Caco-2 (cell line): ENCODE measurements at regions not wholly inside any gene's neighbourhood (a gene's known extent, or its start where the extent isn't known, plus 50 kb on each side); places are given as distances from the start of the nearest gene placed in this dataset.

ENCODE experiments used
- BruUV-seq: library from RNA; stranded (reverse); fragments of 400-500 nt; replicated peaks from 2 replicates; lab custom pipeline; 2021; lab: Mats Ljungman, UMichigan
- CTCF ChIA-PET: fragments of 300-600 bp; sonication (Branson Sonifier 250); formaldehyde crosslinking; loops from one replicate; lab custom pipeline; 2022; ENCODE audit warnings: antibody characterized with exemption; lab: Charles Lee
- POLR2A ChIA-PET: fragments of 300-600 bp; sonication (Branson Sonifier 250); formaldehyde crosslinking; loops from one replicate; lab custom pipeline; 2022; ENCODE audit warnings: antibody characterized with exemption; lab: Charles Lee
- DNase-seq, 2 experiments: peaks; one replicate each; pipeline versions ENCODE4 v3.0.0 to v3.0.0-alpha.2; 2020 to 2022
- H3K27me3 ChIP-seq: replicated peaks from 2 replicates; pipeline ENCODE4 v1.6.0; 2011; ENCODE audit warnings: low read length; ENCODE audit not compliant: control insufficient read depth, insufficient read depth
- H3K36me3 ChIP-seq: 2 replicates; pipeline ENCODE4 v1.5.1; 2011; ENCODE audit warnings: low read length; ENCODE audit not compliant: control insufficient read depth, insufficient read depth
- H3K4me1 ChIP-seq: fragments of 250-450 bp; sonication (Bioruptor Pico); 2 replicates; pipeline ENCODE4 v1.5.1; 2020; ENCODE audit warnings: mild to moderate bottlenecking
- H3K4me3 ChIP-seq: 2 replicates; pipeline ENCODE4 v1.5.1; 2011; ENCODE audit warnings: low read depth, mild to moderate bottlenecking, control low read depth, low read length
- H3K9me3 ChIP-seq: fragments of 250-450 bp; sonication (Bioruptor Pico); 2 replicates; pipeline ENCODE4 v1.5.1; 2020; ENCODE audit warnings: mild to moderate bottlenecking, moderate library complexity
- H3K27ac Mint-ChIP-seq: one replicate; pipeline ENCODE4 v1.8.0; 2022; ENCODE audit warnings: mixed read lengths; ENCODE audit not compliant: unreplicated experiment
- H3K27me3 Mint-ChIP-seq: one replicate; pipeline ENCODE4 v1.8.0; 2022; ENCODE audit warnings: mixed read lengths; ENCODE audit not compliant: insufficient read depth, unreplicated experiment
- H3K36me3 Mint-ChIP-seq: one replicate; pipeline ENCODE4 v1.8.0; 2022; ENCODE audit warnings: mild to moderate bottlenecking, mixed read lengths; ENCODE audit not compliant: insufficient read depth, unreplicated experiment
- H3K4me1 Mint-ChIP-seq: one replicate; pipeline ENCODE4 v1.8.0; 2022; ENCODE audit warnings: low read depth, mixed read lengths; ENCODE audit not compliant: unreplicated experiment
- H3K4me3 Mint-ChIP-seq: one replicate; pipeline ENCODE4 v1.8.0; 2022; ENCODE audit warnings: mild to moderate bottlenecking, moderate library complexity, mixed read lengths; ENCODE audit not compliant: unreplicated experiment
- H3K9me3 Mint-ChIP-seq: one replicate; pipeline ENCODE4 v1.8.0; 2022; ENCODE audit warnings: mixed read lengths; ENCODE audit not compliant: unreplicated experiment
- CTCF ChIP-seq, 2 experiments: fragments of 200-600 bp in 1 of 2; IDR thresholded peaks; 1 replicate in 1 of 2; 2 replicates in 1 of 2; pipeline versions ENCODE4 v1.5.1 to v1.8.0; 2011 to 2022; ENCODE audit warnings: antibody characterized with exemption in 1 of 2, control low read depth in 1 of 2, inconsistent platforms in 1 of 2, low read depth in 1 of 2, low read length in 1 of 2, mild to moderate bottlenecking in 1 of 2, moderate library complexity in 1 of 2; ENCODE audit not compliant: insufficient read depth in 1 of 2, severe bottlenecking in 1 of 2, unreplicated experiment in 1 of 2
- intact Hi-C: fragments of 100-400 bp; cut with micrococcal nuclease; formaldehyde crosslinking; loops from one replicate; pipeline ENCODE4 v1.10.0; 2022; ENCODE audit not compliant: unreplicated experiment

- Mint-ChIP-seq H3K27ac (no peak overlapping the region), H3K27me3 (peaks cover 8% of the 10 kb centered on the region), H3K36me3 (no peaks in the 10 kb centered on the region), H3K4me3 (no peak overlapping the region), H3K4me1 (no peaks in the 10 kb centered on the region), H3K9me3 (no peaks in the 10 kb centered on the region)
- Histone ChIP-seq H3K27me3 (no peaks in the 10 kb centered on the region), H3K4me3 (no peak overlapping the region), H3K4me1 (no peaks in the 10 kb centered on the region), H3K36me3 (no peaks in the 10 kb centered on the region), H3K9me3 (no peaks in the 10 kb centered on the region)
- no peak for DNase-seq
- POLR2A ChIA-PET, result no interaction called here
- intact Hi-C loops, result no loop called here
- no TSS peak for BruUV-seq
- CTCF ChIA-PET, result no interaction called here
- TF ChIP-seq CTCF (IDR thresholded peaks at IDR 0.05; ENCODE audit: insufficient read depth in 1 of 2, low read depth in 1 of 2, low read length in 1 of 2, severe bottlenecking in 1 of 2, unreplicated experiment in 1 of 2), result no peak
These were observed 241.7 kb upstream of the MAN1A1 start for GRCh38 chr6:119591235-119591634.

- ChIA-PET CTCF (no interaction called here), POLR2A (no interaction called here)
- Histone ChIP-seq H3K9me3 (no peaks in the 10 kb centered on the region), H3K36me3 (no peaks in the 10 kb centered on the region), H3K4me3 (no peak overlapping the region), H3K27me3 (no peaks in the 10 kb centered on the region), H3K4me1 (no peaks in the 10 kb centered on the region)
- DNase-seq, result no peak
- H3K27me3 Mint-ChIP-seq, result peaks cover 8% of the 10 kb centered on the region
- H3K9me3 Mint-ChIP-seq, result no peaks in the 10 kb centered on the region
- no peak overlapping the region for H3K27ac Mint-ChIP-seq
- no TSS peak for BruUV-seq
- intact Hi-C loops, result no loop called here
- TF ChIP-seq CTCF (IDR thresholded peaks at IDR 0.05; ENCODE audit: insufficient read depth in 1 of 2, low read depth in 1 of 2, low read length in 1 of 2, severe bottlenecking in 1 of 2, unreplicated experiment in 1 of 2), result no peak
- no peak overlapping the region for H3K4me3 Mint-ChIP-seq
- H3K36me3 Mint-ChIP-seq, result no peaks in the 10 kb centered on the region
- no peaks in the 10 kb centered on the region for H3K4me1 Mint-ChIP-seq
These were observed 240.5 kb upstream of the MAN1A1 start for GRCh38 chr6:119590066-119590465.

- H3K27ac Mint-ChIP-seq, result no peak overlapping the region
- POLR2A ChIA-PET, result no interaction called here
- Histone ChIP-seq H3K4me3 (no peak overlapping the region), H3K27me3 (no peaks in the 10 kb centered on the region), H3K9me3 (no peaks in the 10 kb centered on the region), H3K36me3 (no peaks in the 10 kb centered on the region), H3K4me1 (no peaks in the 10 kb centered on the region)
- intact Hi-C loops, result no loop called here
- peaks cover 8% of the 10 kb centered on the region for H3K27me3 Mint-ChIP-seq
- no peak for DNase-seq
- H3K4me1 Mint-ChIP-seq, result no peaks in the 10 kb centered on the region
- TF ChIP-seq CTCF (IDR thresholded peaks at IDR 0.05; ENCODE audit: insufficient read depth in 1 of 2, low read depth in 1 of 2, low read length in 1 of 2, severe bottlenecking in 1 of 2, unreplicated experiment in 1 of 2), result no peak
- no peak overlapping the region for H3K4me3 Mint-ChIP-seq
- CTCF ChIA-PET, result no interaction called here
- H3K36me3 Mint-ChIP-seq, result no peaks in the 10 kb centered on the region
- no peaks in the 10 kb centered on the region for H3K9me3 Mint-ChIP-seq
- no TSS peak for BruUV-seq
These were observed 238.0 kb upstream of the MAN1A1 start for GRCh38 chr6:119587537-119587936.
